B cell (primary cell): ENCODE measurements at regions not wholly inside any gene's neighbourhood (a gene's known extent, or its start where the extent isn't known, plus 50 kb on each side); places are given as distances from the start of the nearest gene placed in this dataset.

Experiments
- EZH2 ChIP-seq: IDR thresholded peaks from 2 replicates; pipeline ENCODE4 v1.6.1; 2012; ENCODE audit warnings: borderline replicate concordance, low read depth, mild to moderate bottlenecking, moderate library complexity, low read length; ENCODE audit not compliant: insufficient read depth, poor library complexity, severe bottlenecking
- TF ChIP-seq, protein P1 (sequence below): fragments of 200-600 bp; IDR thresholded peaks from one replicate; pipeline ENCODE4 v1.8.0; 2022; ENCODE audit warnings: antibody characterized with exemption, mild to moderate bottlenecking

DNA sequence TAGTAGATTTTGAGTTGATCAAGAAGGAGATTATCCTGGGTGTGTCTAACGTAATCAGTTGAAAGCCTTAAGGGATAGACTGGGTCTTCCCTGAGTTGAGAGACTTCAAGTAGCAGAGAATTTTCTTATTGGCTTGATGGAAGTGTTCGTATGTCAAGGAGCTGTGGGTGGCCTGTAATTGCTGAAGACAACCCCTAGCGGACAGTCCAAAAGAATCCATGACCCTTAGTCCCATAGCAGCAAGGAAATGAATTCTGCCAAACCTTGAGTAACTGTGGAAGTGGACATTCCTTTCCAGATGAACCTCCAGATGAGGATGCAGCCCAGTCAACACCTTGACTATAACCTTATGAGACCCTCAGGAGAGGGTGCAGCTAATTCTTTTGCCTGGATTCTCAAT, 786.3 kb downstream of the SOCS6 start:
- TF ChIP-seq, protein P1, sequence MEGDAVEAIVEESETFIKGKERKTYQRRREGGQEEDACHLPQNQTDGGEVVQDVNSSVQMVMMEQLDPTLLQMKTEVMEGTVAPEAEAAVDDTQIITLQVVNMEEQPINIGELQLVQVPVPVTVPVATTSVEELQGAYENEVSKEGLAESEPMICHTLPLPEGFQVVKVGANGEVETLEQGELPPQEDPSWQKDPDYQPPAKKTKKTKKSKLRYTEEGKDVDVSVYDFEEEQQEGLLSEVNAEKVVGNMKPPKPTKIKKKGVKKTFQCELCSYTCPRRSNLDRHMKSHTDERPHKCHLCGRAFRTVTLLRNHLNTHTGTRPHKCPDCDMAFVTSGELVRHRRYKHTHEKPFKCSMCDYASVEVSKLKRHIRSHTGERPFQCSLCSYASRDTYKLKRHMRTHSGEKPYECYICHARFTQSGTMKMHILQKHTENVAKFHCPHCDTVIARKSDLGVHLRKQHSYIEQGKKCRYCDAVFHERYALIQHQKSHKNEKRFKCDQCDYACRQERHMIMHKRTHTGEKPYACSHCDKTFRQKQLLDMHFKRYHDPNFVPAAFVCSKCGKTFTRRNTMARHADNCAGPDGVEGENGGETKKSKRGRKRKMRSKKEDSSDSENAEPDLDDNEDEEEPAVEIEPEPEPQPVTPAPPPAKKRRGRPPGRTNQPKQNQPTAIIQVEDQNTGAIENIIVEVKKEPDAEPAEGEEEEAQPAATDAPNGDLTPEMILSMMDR, result no peak
- no peak for TF ChIP-seq EZH2
